ENCODE measurements at regions not wholly inside any gene's neighbourhood (a gene's known extent, or its start where the extent isn't known, plus 50 kb on each side); places are given as distances from the start of the nearest gene placed in this dataset.

DNA sequence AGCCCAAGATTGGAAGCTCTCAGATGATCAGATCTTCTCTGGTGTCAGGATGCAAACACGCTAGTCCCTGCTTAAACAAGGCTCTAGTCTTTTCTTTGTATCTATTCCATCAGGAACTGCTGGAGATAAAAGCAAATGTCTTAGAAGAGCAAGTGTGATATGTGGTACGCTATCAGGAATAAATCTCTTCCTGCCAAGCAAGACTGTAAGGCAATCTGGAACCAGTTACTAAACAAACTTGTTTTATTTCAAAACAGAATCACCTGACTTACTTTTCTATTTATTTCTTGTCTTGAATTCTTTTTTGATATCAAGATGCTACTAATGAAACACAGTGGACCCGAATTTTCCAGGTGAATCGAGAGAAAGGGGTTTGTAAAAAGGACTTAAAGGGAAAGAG, 139.9 kb upstream of the ZNF644 start:
- no peaks in the 10 kb centered on the region for H3K4me1 ChIP-seq
- intact Hi-C loops (cut with micrococcal nuclease): no loop called here
- H3K27ac ChIP-seq (replicated peaks): no peak overlapping the region

DNA sequence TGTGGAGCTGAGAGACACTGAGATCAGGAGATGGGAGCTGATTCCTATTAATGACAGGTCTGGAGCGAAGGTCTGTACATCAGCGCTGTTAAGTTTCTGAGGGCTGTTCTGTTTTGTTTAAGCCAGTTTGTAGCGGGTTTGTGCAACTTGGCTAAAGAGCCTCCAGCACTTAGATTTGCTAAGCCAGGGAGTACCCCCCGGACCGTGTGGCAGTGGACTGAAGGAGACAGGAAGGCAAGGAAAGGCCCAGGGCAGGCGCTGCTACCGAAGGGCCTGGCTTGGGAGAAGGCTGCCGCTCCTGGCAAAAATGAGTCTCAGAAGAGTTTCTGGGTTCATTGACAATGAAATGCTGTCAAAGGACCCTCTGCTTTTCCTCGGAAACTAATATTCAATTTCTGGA, 139.3 kb upstream of the ZNF644 start:
- TF ChIP-seq, protein P1, sequence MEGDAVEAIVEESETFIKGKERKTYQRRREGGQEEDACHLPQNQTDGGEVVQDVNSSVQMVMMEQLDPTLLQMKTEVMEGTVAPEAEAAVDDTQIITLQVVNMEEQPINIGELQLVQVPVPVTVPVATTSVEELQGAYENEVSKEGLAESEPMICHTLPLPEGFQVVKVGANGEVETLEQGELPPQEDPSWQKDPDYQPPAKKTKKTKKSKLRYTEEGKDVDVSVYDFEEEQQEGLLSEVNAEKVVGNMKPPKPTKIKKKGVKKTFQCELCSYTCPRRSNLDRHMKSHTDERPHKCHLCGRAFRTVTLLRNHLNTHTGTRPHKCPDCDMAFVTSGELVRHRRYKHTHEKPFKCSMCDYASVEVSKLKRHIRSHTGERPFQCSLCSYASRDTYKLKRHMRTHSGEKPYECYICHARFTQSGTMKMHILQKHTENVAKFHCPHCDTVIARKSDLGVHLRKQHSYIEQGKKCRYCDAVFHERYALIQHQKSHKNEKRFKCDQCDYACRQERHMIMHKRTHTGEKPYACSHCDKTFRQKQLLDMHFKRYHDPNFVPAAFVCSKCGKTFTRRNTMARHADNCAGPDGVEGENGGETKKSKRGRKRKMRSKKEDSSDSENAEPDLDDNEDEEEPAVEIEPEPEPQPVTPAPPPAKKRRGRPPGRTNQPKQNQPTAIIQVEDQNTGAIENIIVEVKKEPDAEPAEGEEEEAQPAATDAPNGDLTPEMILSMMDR (IDR thresholded peaks at IDR 0.05; ENCODE audit: borderline replicate concordance): no peak
- intact Hi-C loops (cut with micrococcal nuclease): no loop called here

More for the DNA sequence above, 139.9 kb upstream of the ZNF644 start:
- TF ChIP-seq, protein P1 (IDR thresholded peaks at IDR 0.05; ENCODE audit: borderline replicate concordance): no peak
- Histone ChIP-seq H3K4me3 (no peak overlapping the region), H3K36me3 (no peaks in the 10 kb centered on the region), H3K9me3 (replicated peaks) (no peaks in the 10 kb centered on the region), H3K27me3 (ENCODE audit: low read depth) (no peaks in the 10 kb centered on the region)
- no peak for DNase-seq

DNA sequence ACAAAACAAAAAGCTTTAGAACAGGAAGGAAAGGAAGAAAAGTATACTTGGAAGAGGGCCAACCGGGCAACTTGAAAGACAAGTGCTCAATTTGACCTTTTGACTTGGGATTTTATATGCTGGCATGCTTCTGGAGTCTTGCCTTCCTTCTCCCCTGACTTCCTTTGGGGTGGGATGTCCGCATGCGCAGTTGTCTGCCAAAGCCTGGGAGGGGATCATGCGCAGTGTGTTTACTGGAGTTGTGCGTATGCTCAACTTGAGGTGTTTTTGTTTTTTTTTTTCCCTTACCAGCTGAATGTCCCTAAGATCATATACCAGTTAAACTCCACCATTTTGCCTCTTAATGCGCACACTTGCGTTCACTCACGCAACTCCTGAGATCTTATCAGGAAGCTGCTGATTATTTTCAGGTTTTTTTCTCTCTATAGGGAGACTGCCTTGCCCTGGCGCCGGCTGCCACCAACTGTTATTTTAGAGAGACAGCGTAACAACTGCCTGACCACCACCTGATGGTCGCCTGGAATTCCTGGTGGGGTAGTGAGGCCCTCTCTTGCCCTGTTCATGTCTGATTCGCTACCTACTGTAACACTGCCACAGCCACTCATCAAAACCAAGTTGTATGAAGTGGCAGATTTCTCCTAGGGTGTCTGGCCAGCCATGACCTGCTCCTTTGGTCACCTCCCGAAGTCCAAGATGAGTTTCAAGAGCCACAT, 138.7 kb upstream of the ZNF644 start:
- DNase-seq: no peak
- intact Hi-C loops (cut with micrococcal nuclease): no loop called here
- Histone ChIP-seq H3K27me3 (ENCODE audit: low read depth) (peaks cover 3% of the 10 kb centered on the region), H3K4me1 (no peaks in the 10 kb centered on the region), H3K36me3 (no peaks in the 10 kb centered on the region), H3K4me3 (no peak overlapping the region), H3K27ac (replicated peaks) (no peak overlapping the region), H3K9me3 (replicated peaks) (no peaks in the 10 kb centered on the region)
- TF ChIP-seq, protein P1 (IDR thresholded peaks at IDR 0.05; ENCODE audit: borderline replicate concordance): no peak

More for the DNA sequence above, 139.3 kb upstream of the ZNF644 start:
- Histone ChIP-seq H3K36me3 (no peaks in the 10 kb centered on the region), H3K27me3 (ENCODE audit: low read depth) (no peaks in the 10 kb centered on the region), H3K4me3 (no peak overlapping the region), H3K9me3 (replicated peaks) (no peaks in the 10 kb centered on the region), H3K4me1 (no peaks in the 10 kb centered on the region), H3K27ac (replicated peaks) (no peak overlapping the region)
- no peak for DNase-seq

DNA sequence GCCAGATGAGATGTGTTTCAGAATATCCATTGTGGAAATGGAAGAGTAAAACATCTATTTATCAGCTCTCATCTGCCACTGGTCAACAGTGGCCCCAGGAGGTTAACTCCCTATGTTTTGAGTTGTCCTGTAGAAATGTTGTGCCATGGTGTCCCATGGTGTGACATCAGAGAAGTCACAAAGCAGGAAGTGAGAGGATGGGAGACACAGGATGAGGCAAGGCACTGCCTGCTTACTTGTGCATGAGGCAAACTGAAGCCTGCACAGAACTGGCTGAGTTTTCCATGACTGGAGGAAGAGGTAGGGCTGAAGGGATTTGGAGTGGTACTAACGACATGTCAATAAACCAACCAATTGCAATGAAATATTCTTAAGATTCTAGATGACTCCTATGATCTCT, 131.5 kb upstream of the ZNF644 start:
- H3K36me3 ChIP-seq: no peaks in the 10 kb centered on the region
- intact Hi-C loops (cut with micrococcal nuclease): no loop called here
- peaks cover 3% of the 10 kb centered on the region for H3K27me3 ChIP-seq (ENCODE audit: low read depth)
- TF ChIP-seq, protein P1 (IDR thresholded peaks at IDR 0.05; ENCODE audit: borderline replicate concordance): no peak
- H3K4me3 ChIP-seq: no peak overlapping the region
- no peaks in the 10 kb centered on the region for H3K4me1 ChIP-seq
- H3K27ac ChIP-seq (replicated peaks): no peak overlapping the region
- H3K9me3 ChIP-seq (replicated peaks): no peaks in the 10 kb centered on the region
- no peak for DNase-seq

DNA sequence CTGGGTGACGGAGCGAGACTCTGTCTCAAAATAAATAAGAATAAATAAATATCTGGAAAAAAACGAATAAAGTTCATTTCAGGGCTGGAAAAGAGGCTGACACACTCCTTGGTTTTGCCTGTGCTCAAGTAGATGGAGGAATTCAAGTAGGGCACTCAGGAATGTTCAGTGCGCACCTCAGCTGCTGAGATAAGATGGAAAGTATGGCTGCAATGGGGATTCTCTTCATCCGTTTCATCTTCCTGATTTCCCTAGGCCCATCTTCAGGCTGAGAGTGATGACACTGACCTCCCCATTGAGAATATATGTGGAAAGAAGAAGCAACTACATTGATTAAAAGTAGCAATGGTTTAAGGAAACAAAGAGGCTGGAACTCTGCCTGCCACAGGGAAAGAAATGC, 130.5 kb upstream of the ZNF644 start:
- Histone ChIP-seq H3K36me3 (no peaks in the 10 kb centered on the region), H3K9me3 (replicated peaks) (no peaks in the 10 kb centered on the region), H3K4me1 (no peaks in the 10 kb centered on the region), H3K27ac (replicated peaks) (no peak overlapping the region), H3K4me3 (no peak overlapping the region), H3K27me3 (ENCODE audit: low read depth) (peaks cover 3% of the 10 kb centered on the region)
- intact Hi-C loops (cut with micrococcal nuclease): no loop called here
- no peak for DNase-seq
- TF ChIP-seq, protein P1 (IDR thresholded peaks at IDR 0.05; ENCODE audit: borderline replicate concordance): no peak
